Kidney (tissue), 13 donors: ENCODE measurements at regions not wholly inside any gene's neighbourhood (a gene's known extent, or its start where the extent isn't known, plus 50 kb on each side); places are given as distances from the start of the nearest gene placed in this dataset.

Experiments
- DNase-seq, 5 donors: peaks; one replicate each; pipeline ENCODE4 v3.0.0-alpha.2; 2013 to 2020
- FAIRE-seq: peaks from 2 replicates; lab custom pipeline; 2012; peaks lifted over from hg19 to GRCh38; lab: Jason Lieb, UNC
- H3K27ac ChIP-seq, 2 donors: one replicate each; pipeline ENCODE4 v1.7.0; 2013; ENCODE audit warnings: low read depth in 2 of 2, low read length in 2 of 2, inconsistent platforms in 1 of 2
- H3K27me3 ChIP-seq: one replicate; pipeline ENCODE4 v1.7.1; 2013; ENCODE audit warnings: low read length, inconsistent platforms; ENCODE audit not compliant: control insufficient read depth, insufficient read depth
- H3K36me3 ChIP-seq, 3 donors: one replicate each; pipeline versions ENCODE4 v1.7.0 to v1.7.1; 2013; ENCODE audit warnings: low read length in 3 of 3, control low read depth in 1 of 3, inconsistent platforms in 1 of 3; ENCODE audit not compliant: insufficient read depth in 3 of 3, control insufficient read depth in 2 of 3
- H3K4me1 ChIP-seq, 3 donors: one replicate each; pipeline versions ENCODE4 v1.7.0 to v1.7.1; 2013; ENCODE audit warnings: low read length in 3 of 3, inconsistent platforms in 1 of 3, low read depth in 1 of 3; ENCODE audit not compliant: control insufficient read depth in 2 of 3, insufficient read depth in 2 of 3
- H3K4me3 ChIP-seq, 3 donors: one replicate each; pipeline versions ENCODE4 v1.7.0 to v1.8.1; 2013; ENCODE audit warnings: low read length in 3 of 3, control low read depth in 1 of 3, inconsistent platforms in 1 of 3
- H3K9ac ChIP-seq, 3 donors: one replicate each; pipeline versions ENCODE4 v1.7.0 to v1.7.1; 2013; ENCODE audit warnings: low read length in 3 of 3, control low read depth in 1 of 3, inconsistent platforms in 1 of 3
- H3K9me3 ChIP-seq, 3 donors: one replicate each; pipeline versions ENCODE4 v1.7.0 to v1.7.1; 2013; ENCODE audit warnings: low read length in 3 of 3, control low read depth in 1 of 3, inconsistent platforms in 1 of 3; ENCODE audit not compliant: control insufficient read depth in 2 of 3, insufficient read depth in 1 of 3
- intact Hi-C: fragments of 100-400 bp; cut with DNase I; formaldehyde crosslinking; loops from one replicate; pipeline ENCODE4 v1.11.1; 2022
- TF ChIP-seq, protein P1 (sequence below): IDR thresholded peaks from 3 replicates; pipeline ENCODE4 v1.5.1; 2012; ENCODE audit warnings: mild to moderate bottlenecking, moderate library complexity, borderline replicate concordance; ENCODE audit not compliant: insufficient read depth; ENCODE audit errors: extremely low read depth
- donor health status: control.
- donor health status: control.
- donor health status: control.
- donor health status: control.
- donor health status: control.
- donor health status: DM: yes; HTN: yes; CAD: no.
- donor health status: Normal renal cell carcinoma (clear cell type).

DNA sequence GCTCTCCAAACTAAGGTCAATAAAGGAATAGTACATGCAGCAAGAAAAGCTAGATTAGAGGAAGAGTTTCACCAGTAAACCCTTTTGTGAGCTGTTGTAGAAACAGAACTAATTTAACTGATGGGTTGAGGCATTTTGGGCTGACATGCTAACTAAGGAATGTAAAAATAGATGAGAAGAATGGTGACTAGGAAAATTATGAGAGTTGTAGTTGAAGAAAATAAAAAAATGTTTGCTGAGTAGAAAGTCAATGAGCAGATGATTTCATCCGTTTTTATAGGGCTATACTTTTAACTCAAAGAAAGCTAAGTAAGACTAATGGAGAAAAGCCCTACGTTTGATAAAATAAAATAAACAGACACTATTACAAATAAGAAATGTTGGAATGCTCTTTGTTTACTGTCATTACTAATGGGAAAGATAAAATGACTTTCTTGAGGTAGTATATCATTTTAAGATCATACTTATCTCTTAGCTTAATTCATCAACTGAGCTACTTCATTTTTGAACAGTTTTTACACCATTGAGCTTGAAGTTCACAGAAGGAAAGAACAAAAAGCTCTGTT lies 209.4 kb upstream of the DPH6 start:
- TF ChIP-seq, protein P1, sequence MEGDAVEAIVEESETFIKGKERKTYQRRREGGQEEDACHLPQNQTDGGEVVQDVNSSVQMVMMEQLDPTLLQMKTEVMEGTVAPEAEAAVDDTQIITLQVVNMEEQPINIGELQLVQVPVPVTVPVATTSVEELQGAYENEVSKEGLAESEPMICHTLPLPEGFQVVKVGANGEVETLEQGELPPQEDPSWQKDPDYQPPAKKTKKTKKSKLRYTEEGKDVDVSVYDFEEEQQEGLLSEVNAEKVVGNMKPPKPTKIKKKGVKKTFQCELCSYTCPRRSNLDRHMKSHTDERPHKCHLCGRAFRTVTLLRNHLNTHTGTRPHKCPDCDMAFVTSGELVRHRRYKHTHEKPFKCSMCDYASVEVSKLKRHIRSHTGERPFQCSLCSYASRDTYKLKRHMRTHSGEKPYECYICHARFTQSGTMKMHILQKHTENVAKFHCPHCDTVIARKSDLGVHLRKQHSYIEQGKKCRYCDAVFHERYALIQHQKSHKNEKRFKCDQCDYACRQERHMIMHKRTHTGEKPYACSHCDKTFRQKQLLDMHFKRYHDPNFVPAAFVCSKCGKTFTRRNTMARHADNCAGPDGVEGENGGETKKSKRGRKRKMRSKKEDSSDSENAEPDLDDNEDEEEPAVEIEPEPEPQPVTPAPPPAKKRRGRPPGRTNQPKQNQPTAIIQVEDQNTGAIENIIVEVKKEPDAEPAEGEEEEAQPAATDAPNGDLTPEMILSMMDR: no peak
- FAIRE-seq: no peak
- intact Hi-C loops: no loop called here

DNA sequence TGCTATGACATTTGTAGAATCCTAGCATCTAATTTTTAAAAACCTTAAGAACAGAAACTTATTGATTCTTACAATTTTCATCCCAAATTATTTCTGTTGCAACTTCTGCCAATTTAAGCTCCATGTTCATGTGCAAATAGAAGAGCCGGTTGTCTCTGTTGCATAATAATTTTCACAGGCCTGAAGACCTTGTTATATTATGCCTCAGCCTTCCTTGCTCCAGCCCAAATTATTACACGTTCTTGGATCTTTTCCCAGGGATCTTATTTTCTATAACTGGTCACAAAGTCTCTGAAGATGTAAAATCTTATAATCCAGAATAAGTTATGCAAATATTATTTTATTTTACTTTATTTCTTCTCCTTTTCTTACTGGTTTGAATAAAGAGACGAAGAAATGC lies 210.7 kb upstream of the DPH6 start:
- Histone ChIP-seq H3K4me3 (no peak overlapping the region), H3K27ac (no peak overlapping the region), H3K36me3 (no peaks in the 10 kb centered on the region), H3K9ac (no peak overlapping the region), H3K9me3 (no peaks in the 10 kb centered on the region), H3K4me1 (peaks cover 0 to 9% (median 0%) of the 10 kb centered on the region in 3 donors), H3K27me3 (no peaks in the 10 kb centered on the region)
- DNase-seq (no peak), FAIRE-seq (no peak)
- TF ChIP-seq, protein P1: no peak
- intact Hi-C loops: no loop called here

More for the DNA sequence above, 209.4 kb upstream of the DPH6 start:
- no peaks in the 10 kb centered on the region for H3K9me3 ChIP-seq
- H3K4me3 ChIP-seq: no peak overlapping the region
- no peak overlapping the region for H3K27ac ChIP-seq
- H3K36me3 ChIP-seq: no peaks in the 10 kb centered on the region
- DNase-seq: peak in 1 of 5 donors; percentile 52
- H3K4me1 ChIP-seq: peaks cover 0 to 13% (median 2%) of the 10 kb centered on the region in 3 donors
- H3K27me3 ChIP-seq: no peaks in the 10 kb centered on the region
- no peak overlapping the region for H3K9ac ChIP-seq

DNA sequence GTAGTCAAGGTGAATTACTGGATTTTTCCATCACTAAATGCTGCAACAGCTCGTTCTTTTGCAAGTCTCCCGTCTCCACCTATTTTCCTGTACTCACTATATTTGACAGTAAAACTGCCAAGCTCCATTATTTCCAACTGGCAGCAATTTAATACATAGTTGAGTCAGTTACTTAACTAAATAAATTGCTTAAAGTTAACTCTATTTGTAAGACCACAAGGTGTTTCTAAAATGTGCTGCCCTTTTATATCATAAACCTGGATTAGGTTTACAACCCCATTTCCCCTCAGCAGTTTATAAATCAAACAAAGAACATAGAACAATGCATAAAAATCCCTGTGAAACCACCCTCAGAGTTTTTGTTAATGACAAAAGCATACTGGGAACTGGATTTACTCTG lies 211.4 kb upstream of the DPH6 start:
- TF ChIP-seq, protein P1: no peak
- no peak overlapping the region for H3K27ac ChIP-seq
- FAIRE-seq (no peak), DNase-seq (peak in 2 of 5 donors; percentile 40 to 59)
- no peaks in the 10 kb centered on the region for H3K9me3 ChIP-seq
- no peak overlapping the region for H3K4me3 ChIP-seq
- intact Hi-C loops: no loop called here
- peaks cover 0 to 9% (median 0%) of the 10 kb centered on the region in 3 donors for H3K4me1 ChIP-seq
- H3K9ac ChIP-seq: no peak overlapping the region
- H3K27me3 ChIP-seq: no peaks in the 10 kb centered on the region
- H3K36me3 ChIP-seq: no peaks in the 10 kb centered on the region

DNA sequence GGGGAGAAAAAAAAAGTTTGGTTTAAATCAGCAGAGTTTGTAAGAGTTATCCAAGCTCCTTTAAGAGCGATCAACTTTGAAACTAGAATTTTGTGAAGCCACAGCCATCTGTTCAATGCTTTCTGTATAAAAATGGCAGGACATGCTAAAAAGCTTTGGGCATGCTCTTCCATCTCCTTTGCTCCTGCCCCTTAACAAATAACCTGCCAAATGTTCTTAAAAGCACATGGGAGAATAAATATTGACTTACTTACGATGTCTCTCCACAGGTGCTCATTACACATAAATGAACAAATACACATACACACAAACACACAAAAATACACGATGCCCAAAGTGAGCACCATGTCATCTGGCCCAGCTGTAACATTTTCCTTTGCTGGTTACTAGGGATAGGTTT lies 211.8 kb upstream of the DPH6 start:
- no peak overlapping the region for H3K9ac ChIP-seq
- peaks cover 0 to 9% (median 0%) of the 10 kb centered on the region in 3 donors for H3K4me1 ChIP-seq
- H3K27ac ChIP-seq: no peak overlapping the region
- H3K36me3 ChIP-seq: no peaks in the 10 kb centered on the region
- no peak for FAIRE-seq
- TF ChIP-seq, protein P1: no peak
- no peak for DNase-seq
- intact Hi-C loops: no loop called here
- H3K4me3 ChIP-seq: no peak overlapping the region
- no peaks in the 10 kb centered on the region for H3K27me3 ChIP-seq
- no peaks in the 10 kb centered on the region for H3K9me3 ChIP-seq
